ENCODE measurements at regions not wholly inside any gene's neighbourhood (a gene's known extent, or its start where the extent isn't known, plus 50 kb on each side); places are given as distances from the start of the nearest gene placed in this dataset.
"Not testable (repeated sequence)": the region's sequence is repeated elsewhere in the genome, so short reads cannot be mapped to it uniquely, and the experiment has no call there.

DNA sequence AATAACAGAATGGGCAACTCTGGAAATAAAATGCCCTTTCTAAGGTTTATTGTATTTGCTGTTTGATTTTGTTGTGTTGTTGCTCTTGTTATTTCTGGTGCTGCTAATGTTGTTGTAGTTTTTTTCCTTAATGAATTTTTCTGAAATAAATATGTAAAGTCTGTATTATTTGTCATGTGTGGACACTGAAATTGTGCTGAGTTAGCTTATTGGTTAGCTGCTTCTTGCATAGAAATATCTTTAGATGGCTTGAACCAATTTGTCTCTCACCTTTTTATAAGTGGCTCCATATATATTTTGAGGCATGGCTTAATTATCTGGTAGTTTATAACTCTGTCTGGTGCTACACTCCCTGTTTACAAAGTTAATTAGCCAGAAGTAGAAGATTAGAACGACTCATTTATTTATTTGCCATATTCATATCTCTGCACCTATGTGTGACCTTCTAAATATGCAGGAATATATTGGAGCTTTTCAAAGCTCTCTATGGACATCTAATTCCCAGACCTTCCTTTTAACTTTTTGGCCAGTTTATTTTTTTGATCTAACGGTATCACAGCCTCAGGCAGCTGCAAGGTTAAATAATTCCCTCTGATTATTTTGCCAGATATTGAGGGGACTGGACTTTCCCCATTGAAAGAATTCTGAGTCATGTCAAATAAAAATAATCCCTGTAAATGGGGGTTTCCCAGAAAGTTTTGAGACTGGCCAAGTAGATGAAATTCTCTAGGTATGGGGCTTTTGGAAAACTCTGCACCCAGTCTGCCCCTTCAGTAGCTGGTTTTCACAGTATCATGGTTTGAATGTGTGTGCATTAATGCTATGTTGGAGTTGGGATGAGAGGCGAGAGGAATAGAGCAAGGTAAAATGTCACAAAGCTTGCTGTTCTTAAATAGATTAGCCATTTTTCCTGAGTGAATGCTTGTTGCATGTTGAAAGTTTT is 1331.7 kb upstream of the MIR17HG start:
- peaks cover 0 to 7% of the 10 kb centered on the region in 2 donors for H3K9me3 Mint-ChIP-seq
- H3K4me1 Mint-ChIP-seq (ENCODE audit: low read depth): no peaks in the 10 kb centered on the region
- no peak overlapping the region for H3K27ac Mint-ChIP-seq
- no peaks in the 10 kb centered on the region for H3K36me3 Mint-ChIP-seq (ENCODE audit: insufficient read depth in 2 of 2)
- H3K4me3 Mint-ChIP-seq: no peak overlapping the region
- no peak for DNase-seq
- no peak for ATAC-seq (replicated peaks in 1 of 2)
- H3K27me3 Mint-ChIP-seq (ENCODE audit: low read depth): no peaks in the 10 kb centered on the region

DNA sequence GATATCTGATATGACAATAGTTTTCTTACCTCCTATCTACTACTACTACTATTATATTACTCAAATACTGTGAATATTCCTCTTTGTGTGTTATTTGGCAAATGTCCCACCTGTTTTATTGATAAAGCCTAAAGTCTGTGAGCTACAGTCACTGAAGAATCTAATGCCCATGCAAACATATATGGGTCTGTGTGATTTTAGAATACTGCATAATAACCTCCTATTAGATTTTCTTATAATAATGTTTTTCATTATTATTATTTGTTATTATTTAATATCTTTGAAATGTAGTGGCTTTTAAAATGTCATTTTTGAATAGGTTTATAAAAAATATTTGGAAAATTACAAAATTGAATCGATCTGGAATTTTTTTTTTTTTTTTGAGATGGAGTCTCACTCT is 1330.8 kb upstream of the MIR17HG start:
- no peaks in the 10 kb centered on the region for H3K27me3 Mint-ChIP-seq (ENCODE audit: low read depth)
- H3K9me3 Mint-ChIP-seq: peaks cover 0 to 7% of the 10 kb centered on the region in 2 donors
- H3K4me1 Mint-ChIP-seq (ENCODE audit: low read depth): no peaks in the 10 kb centered on the region
- H3K4me3 Mint-ChIP-seq: no peak overlapping the region
- no peak overlapping the region for H3K27ac Mint-ChIP-seq
- DNase-seq: no peak
- no peak for ATAC-seq (replicated peaks in 1 of 2)
- no peaks in the 10 kb centered on the region for H3K36me3 Mint-ChIP-seq (ENCODE audit: insufficient read depth in 2 of 2)

DNA sequence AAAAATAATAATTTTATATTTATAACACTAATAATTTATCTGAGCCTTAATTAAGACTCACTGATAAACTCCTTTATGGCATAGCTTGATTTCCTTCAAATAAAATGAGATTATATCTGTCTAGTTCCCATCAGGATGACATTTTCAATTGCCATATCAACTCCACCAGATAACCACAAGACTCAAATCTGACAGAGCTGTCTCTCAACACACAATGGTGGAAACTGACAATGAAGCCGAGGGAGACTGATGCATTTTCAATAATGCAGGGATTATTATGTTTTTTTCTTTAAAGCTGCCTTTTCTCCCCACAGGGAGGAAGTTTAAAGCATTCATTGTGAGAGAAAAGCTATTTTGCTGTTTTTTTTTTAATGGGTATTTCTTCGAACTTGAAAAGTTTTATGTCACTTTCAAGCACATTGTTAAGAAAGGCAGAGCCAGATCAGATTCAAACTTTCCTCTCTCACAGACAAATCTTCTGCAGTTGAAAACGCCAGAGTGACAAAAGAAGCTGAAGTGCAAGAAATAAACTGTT is 1326.9 kb upstream of the MIR17HG start:
- H3K4me3 Mint-ChIP-seq: no peak overlapping the region
- no peak for DNase-seq
- ATAC-seq (replicated peaks in 1 of 2): no peak
- H3K4me1 Mint-ChIP-seq (ENCODE audit: low read depth): no peaks in the 10 kb centered on the region
- no peaks in the 10 kb centered on the region for H3K9me3 Mint-ChIP-seq
- no peak overlapping the region for H3K27ac Mint-ChIP-seq
- no peaks in the 10 kb centered on the region for H3K36me3 Mint-ChIP-seq (ENCODE audit: insufficient read depth in 2 of 2)
- H3K27me3 Mint-ChIP-seq (ENCODE audit: low read depth): no peaks in the 10 kb centered on the region

DNA sequence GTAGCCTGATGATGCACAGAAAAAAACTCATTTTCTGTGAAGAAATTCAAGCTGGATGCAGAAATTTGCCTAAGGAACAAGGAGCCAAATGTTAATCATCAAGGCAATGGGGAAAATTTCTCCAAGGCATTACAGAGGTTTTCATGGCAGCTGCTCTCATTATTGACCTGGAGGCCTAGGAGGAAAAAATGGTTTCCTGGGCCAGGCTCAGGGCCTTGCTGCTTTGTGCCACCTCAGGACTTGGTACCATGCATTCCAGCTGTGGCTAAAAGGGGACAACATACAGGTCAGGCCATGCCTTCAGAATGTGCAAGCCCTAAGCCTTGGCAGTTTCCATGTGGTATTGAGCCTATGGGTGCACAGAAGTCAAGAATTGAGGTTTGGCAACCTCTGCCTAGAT is 1320.1 kb upstream of the MIR17HG start:
- ATAC-seq (replicated peaks in 1 of 2) (no peak), DNase-seq (no peak)
- no peaks in the 10 kb centered on the region for H3K27me3 Mint-ChIP-seq (ENCODE audit: low read depth)
- no peaks in the 10 kb centered on the region for H3K4me1 Mint-ChIP-seq (ENCODE audit: low read depth)
- H3K4me3 Mint-ChIP-seq: no peak overlapping the region
- no peak overlapping the region for H3K27ac Mint-ChIP-seq
- peaks cover 11 to 13% of the 10 kb centered on the region in 2 donors for H3K9me3 Mint-ChIP-seq
- H3K36me3 Mint-ChIP-seq (ENCODE audit: insufficient read depth in 2 of 2): peaks cover 0 to 2% of the 10 kb centered on the region in 2 donors

DNA sequence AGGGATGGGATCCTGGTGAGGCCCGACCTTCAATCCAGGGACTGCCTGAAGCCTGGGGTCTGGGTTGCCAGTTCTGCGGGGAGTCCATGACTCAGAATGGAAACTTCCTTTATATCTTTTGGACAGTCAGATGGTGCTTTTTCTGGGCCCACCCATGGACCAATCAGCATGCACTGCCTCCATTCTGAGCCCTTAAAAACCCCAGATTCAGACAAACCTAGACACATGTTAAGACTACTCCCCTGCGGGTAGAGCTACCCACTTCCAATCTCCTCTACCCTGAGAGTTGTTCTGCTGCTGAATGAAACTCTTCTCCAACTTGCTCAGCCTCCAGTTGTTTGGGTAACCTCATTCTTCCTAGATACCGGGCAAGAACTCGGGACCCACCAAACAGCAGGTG is 1315.2 kb upstream of the MIR17HG start:
- no peak for DNase-seq
- Mint-ChIP-seq H3K27ac (no peak overlapping the region), H3K36me3 (ENCODE audit: insufficient read depth in 2 of 2) (no peaks in the 10 kb centered on the region), H3K27me3 (ENCODE audit: low read depth) (no peaks in the 10 kb centered on the region), H3K9me3 (peaks cover 4 to 7% of the 10 kb centered on the region in 2 donors), H3K4me3 (no peak overlapping the region), H3K4me1 (ENCODE audit: low read depth) (no peaks in the 10 kb centered on the region)
- ATAC-seq (replicated peaks in 1 of 2): no peak

DNA sequence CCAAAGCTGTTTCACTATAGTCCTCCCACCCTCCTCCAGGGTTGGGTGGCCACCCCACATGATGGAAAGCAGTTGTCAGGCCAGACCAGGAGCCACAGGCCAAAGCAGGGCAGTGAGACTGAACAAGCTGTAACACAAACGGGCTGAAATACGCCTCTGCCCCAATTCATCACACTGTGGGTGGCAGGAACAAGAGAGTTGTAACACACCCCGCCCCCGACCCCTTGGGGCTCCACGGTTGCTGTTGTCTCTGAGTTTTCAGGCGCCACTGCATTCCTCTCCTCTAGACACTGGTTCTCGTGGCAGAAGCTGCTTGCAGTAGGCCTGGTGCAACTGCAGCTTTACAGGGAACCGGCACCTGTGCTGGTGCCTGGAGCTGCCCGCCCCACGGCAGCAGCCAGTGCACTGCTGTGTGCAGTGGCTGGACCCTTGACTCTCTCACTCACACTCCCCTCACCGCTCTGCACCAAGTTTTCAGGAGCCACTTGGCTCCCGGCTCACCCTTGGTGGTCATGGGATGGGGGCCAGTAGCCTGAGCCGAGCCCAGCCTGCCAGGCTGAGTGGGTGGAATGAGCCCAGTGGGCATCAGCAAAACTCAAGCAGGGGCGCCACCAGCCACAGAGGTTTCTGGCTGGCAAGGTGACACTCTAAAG is 1314.5 kb upstream of the MIR17HG start:
- H3K4me3 Mint-ChIP-seq: no peak overlapping the region

DNA sequence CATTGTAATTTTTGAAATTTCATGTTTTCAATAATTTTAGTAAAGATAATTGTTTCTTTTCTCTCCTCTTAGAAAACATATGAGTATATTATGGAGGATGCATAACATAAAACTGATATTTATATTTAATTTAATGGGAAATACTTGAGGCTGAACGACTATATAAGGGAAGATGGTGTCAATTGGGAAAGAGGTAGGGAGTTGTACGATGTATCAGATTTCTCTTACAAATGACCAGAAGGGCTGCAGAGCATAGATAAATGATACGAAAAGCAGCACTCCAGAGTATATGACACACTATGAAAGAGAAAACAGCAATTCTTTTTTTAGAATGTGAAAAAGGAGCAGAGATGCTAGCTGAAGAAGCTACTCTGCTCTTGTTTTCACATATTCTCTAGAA is 1308.0 kb upstream of the MIR17HG start:
- DNase-seq (no peak), ATAC-seq (replicated peaks in 1 of 2) (no peak)
- peaks cover 5 to 16% of the 10 kb centered on the region in 2 donors for H3K9me3 Mint-ChIP-seq
- no peaks in the 10 kb centered on the region for H3K4me1 Mint-ChIP-seq (ENCODE audit: low read depth)
- H3K4me3 Mint-ChIP-seq: no peak overlapping the region
- no peaks in the 10 kb centered on the region for H3K36me3 Mint-ChIP-seq (ENCODE audit: insufficient read depth in 2 of 2)
- no peak overlapping the region for H3K27ac Mint-ChIP-seq
- no peaks in the 10 kb centered on the region for H3K27me3 Mint-ChIP-seq (ENCODE audit: low read depth)

More for the DNA sequence above, 1314.5 kb upstream of the MIR17HG start:
- Mint-ChIP-seq H3K4me1 (ENCODE audit: low read depth) (no peaks in the 10 kb centered on the region), H3K27ac (no peak overlapping the region), H3K9me3 (peaks cover 4 to 7% of the 10 kb centered on the region in 2 donors), H3K36me3 (ENCODE audit: insufficient read depth in 2 of 2) (no peaks in the 10 kb centered on the region), H3K27me3 (ENCODE audit: low read depth) (no peaks in the 10 kb centered on the region)
- ATAC-seq (replicated peaks in 1 of 2): no peak
- DNase-seq: no peak

DNA sequence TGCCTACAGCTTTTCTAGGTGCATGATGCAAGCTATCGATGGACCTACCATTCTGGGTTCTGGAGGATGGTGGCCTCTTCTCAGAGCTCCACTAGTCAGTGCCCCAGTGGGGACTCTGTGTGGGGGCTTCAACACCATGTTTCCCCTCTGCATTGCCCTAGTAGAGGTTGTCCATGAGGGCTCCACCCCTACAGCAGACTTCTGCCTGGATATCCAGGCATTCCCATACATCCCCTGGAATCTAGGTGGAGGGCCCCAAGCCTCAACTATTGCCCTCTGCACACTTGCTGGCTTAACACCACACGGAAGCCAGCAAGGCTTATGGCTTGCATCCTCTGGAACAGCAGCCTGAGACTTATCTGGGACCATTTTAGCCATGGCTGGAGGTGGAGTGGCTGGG is 1299.9 kb upstream of the MIR17HG start:
- DNase-seq: no peak

DNA sequence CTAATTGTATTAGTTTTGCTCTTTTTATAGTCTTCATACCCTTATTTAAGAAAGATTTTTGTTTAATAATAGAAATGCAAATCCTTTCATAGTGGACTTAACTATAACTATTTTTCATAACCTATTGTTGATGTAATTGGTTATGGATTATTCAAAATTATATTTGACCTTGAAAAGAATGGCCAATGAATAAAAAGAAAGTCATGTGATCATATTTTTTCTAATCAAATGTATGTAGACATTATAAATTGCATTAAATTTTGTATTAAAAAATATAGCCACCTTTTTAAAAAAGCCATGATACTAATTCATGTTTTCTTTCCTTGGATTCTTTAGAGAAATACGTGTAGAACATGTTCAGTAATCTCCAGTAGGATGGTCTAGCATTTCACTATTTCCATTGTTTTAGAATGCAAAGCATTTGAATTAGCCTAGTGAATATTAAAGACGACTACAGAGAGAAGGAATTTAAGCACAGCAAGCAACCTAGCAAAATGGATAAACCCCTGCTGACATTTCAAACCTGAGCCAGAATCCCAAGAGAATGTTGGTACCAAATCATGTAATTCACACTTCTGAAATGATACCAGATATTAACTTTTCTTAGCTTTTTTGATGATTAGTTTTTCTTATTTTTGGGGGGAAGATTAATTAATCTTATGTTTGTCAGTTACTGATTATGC is 1297.4 kb upstream of the MIR17HG start:
- peaks cover 0 to 1% of the 10 kb centered on the region in 2 donors for H3K9me3 Mint-ChIP-seq
- no peak overlapping the region for H3K4me3 Mint-ChIP-seq
- H3K4me1 Mint-ChIP-seq (ENCODE audit: low read depth): no peaks in the 10 kb centered on the region
- no peak for DNase-seq
- H3K27me3 Mint-ChIP-seq (ENCODE audit: low read depth): no peaks in the 10 kb centered on the region
- no peaks in the 10 kb centered on the region for H3K36me3 Mint-ChIP-seq (ENCODE audit: insufficient read depth in 2 of 2)
- no peak overlapping the region for H3K27ac Mint-ChIP-seq
- no peak for ATAC-seq (replicated peaks in 1 of 2)

More for the DNA sequence above, 1299.9 kb upstream of the MIR17HG start:
- no peak for ATAC-seq (replicated peaks in 1 of 2)
- Mint-ChIP-seq H3K4me1 (ENCODE audit: low read depth) (no peaks in the 10 kb centered on the region), H3K36me3 (ENCODE audit: insufficient read depth in 2 of 2) (no peaks in the 10 kb centered on the region), H3K9me3 (peaks cover 3 to 9% of the 10 kb centered on the region in 2 donors), H3K27me3 (ENCODE audit: low read depth) (no peaks in the 10 kb centered on the region), H3K4me3 (no peak overlapping the region), H3K27ac (no peak overlapping the region)

DNA sequence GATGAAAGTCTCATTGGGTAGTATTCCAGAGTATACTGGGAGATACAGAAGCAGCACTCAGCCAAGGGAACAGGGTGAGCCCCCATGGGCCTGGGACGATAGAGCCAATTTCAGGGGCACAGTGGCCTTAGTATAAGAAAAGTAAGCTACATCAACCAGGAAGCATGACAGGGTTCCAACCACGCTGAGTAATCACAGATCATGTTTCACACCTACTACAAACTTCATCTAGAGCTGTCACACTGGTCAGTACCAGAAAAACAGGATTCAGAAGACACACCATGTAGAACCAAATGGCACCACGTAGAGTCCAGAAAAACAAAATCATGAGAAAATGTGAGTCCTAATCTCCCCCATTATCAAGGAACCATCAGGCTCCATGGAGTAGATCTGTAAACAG is 1292.4 kb upstream of the MIR17HG start:
- ATAC-seq (replicated peaks in 1 of 2) (no peak), DNase-seq (no peak)
- H3K4me1 Mint-ChIP-seq (ENCODE audit: low read depth): no peaks in the 10 kb centered on the region
- no peaks in the 10 kb centered on the region for H3K36me3 Mint-ChIP-seq (ENCODE audit: insufficient read depth in 2 of 2)
- H3K9me3 Mint-ChIP-seq: no peaks in the 10 kb centered on the region
- no peak overlapping the region for H3K27ac Mint-ChIP-seq
- no peak overlapping the region for H3K4me3 Mint-ChIP-seq
- H3K27me3 Mint-ChIP-seq (ENCODE audit: low read depth): no peaks in the 10 kb centered on the region

DNA sequence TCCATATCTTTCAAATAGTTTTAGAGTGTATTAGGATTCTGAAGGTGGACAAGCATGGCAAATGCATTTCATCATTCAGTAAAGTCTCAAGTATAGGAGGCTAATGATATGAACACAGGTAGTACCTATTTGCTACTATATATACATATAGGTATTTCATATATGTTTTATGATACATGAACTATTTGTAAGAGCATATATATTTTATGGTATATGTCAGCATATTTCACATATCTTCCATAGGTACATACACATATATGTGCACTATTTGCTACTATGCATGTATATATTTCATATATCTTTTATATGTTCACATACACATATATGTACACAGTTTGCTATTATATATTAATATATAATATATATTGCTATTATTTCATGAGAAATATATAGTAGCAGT is 1291.7 kb upstream of the MIR17HG start:
- no peaks in the 10 kb centered on the region for H3K4me1 Mint-ChIP-seq (ENCODE audit: low read depth)
- ATAC-seq (replicated peaks in 1 of 2) (no peak), DNase-seq (no peak)
- no peak overlapping the region for H3K4me3 Mint-ChIP-seq
- no peaks in the 10 kb centered on the region for H3K27me3 Mint-ChIP-seq (ENCODE audit: low read depth)
- H3K36me3 Mint-ChIP-seq (ENCODE audit: insufficient read depth in 2 of 2): no peaks in the 10 kb centered on the region
- H3K27ac Mint-ChIP-seq: no peak overlapping the region
- H3K9me3 Mint-ChIP-seq: no peaks in the 10 kb centered on the region

DNA sequence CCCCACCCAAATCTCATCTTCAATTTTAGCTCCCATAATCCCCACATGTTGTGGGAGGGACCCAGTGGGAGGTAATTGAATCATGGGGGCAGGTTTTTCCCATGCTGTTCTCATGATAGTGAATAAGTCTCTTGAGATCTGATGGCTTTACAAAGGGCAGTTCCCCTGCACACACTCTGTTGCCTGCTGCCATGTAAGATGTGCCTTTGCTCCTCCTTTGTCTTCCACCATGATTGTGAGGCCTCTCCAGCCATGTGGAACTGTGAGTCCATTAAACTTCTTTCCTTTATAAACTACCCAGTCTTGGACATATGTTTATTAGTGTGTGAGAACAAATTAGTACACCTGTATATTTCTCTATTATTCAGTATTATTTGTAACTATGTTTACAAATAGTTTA is 1283.3 kb upstream of the MIR17HG start:
- not testable (repeated sequence) for H3K36me3 Mint-ChIP-seq (ENCODE audit: insufficient read depth in 2 of 2); DNase-seq; H3K27me3 Mint-ChIP-seq (ENCODE audit: low read depth); ATAC-seq (replicated peaks in 1 of 2); H3K9me3 Mint-ChIP-seq; H3K4me1 Mint-ChIP-seq (ENCODE audit: low read depth); H3K27ac Mint-ChIP-seq; H3K4me3 Mint-ChIP-seq

DNA sequence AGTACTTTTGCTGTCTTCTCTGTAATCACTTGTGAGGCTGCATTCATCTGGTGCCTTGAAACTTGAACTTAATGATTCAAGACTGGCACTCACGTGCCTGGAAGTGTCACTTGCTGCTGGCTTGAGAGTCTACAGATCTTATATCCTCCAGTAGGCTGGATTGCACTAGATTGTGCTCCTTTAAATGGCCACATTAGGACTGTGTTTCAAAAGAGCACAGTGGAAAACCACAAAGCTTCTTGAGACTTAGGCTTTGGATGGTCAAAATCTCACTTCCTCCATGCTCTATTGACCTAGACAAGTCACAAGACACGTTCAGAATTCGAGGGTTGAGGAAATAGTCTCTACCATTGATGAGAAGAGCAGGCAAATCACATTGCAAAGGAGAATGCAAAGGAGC is 1278.8 kb upstream of the MIR17HG start:
- Mint-ChIP-seq H3K27me3 (ENCODE audit: low read depth) (no peaks in the 10 kb centered on the region), H3K36me3 (ENCODE audit: insufficient read depth in 2 of 2) (peaks cover 0 to 2% of the 10 kb centered on the region in 2 donors), H3K9me3 (peaks cover 5 to 7% of the 10 kb centered on the region in 2 donors), H3K4me1 (ENCODE audit: low read depth) (no peaks in the 10 kb centered on the region), H3K27ac (no peak overlapping the region), H3K4me3 (no peak overlapping the region)
- DNase-seq (no peak), ATAC-seq (replicated peaks in 1 of 2) (no peak)
